GM18873 (cell line): ENCODE measurements at regions not wholly inside any gene's neighbourhood (a gene's known extent, or its start where the extent isn't known, plus 50 kb on each side); places are given as distances from the start of the nearest gene placed in this dataset.
"Not testable (repeated sequence)": the region's sequence is repeated elsewhere in the genome, so short reads cannot be mapped to it uniquely, and the experiment has no call there.

Source experiments
- ATAC-seq: cut with Tn5 transposase; IDR thresholded peaks from one replicate; pipeline ENCODE4 v1.9.1; 2021; ENCODE audit warnings: mild to moderate bottlenecking, moderate library complexity, moderate number of reproducible peaks; ENCODE audit not compliant: unreplicated experiment, low FRiP score

DNA sequence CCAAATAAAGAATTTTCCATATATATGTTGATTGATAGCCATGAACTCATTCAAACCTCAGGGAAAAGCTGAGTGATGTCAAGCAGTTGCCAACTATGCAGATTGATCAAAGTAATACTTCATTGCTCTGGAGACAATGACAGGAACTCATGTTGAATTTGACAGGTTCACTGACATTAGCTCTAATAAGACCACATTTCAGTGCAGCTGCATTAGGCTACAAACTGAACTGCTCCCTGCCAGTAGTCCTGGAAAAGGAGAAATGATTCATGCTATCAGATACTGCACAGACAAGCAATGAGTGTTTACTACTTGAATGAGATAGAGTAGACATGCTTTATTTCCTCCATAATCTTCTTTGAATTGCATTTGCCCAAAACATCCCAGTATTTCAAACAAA, 948.4 kb downstream of the MRPL39 start:
- no peak for ATAC-seq

DNA sequence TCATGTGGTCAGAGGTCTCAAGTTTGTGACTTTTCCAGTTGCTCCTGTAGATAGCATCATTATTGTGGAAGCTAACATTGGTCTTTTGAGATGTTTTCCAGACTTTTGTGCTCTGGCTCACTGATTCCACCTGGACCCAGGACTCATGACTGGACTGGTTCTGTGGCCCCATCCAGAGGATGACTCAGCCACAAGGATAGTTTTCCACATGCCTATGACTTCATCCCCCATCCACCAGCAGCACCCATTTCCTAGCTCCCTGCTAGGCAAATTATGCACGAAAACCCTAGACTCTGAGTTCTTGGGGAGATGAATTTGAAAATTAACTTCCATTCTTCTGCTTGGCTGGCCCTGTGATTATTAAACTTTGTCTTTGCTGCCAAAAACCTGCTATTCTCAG, 949.3 kb downstream of the MRPL39 start:
- no peak for ATAC-seq

DNA sequence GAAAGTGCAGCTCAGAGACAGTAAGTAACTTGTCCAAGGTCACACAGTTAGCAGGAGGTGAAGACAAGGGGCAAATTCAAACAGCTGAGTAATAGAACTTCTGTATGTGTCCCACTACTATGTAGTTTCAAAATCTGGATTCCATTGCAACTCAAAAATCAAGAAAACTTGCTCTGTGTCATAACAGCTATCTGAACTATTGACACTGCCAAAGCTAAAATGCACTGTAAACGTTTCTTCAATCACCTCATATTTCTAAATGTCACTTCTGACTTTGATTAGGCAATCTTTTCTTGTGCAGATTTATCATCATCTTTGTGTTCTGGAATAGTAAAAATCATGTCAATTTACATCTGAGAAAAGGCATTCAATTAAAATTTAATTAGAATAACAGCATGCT, 957.6 kb downstream of the MRPL39 start:
- no peak for ATAC-seq

DNA sequence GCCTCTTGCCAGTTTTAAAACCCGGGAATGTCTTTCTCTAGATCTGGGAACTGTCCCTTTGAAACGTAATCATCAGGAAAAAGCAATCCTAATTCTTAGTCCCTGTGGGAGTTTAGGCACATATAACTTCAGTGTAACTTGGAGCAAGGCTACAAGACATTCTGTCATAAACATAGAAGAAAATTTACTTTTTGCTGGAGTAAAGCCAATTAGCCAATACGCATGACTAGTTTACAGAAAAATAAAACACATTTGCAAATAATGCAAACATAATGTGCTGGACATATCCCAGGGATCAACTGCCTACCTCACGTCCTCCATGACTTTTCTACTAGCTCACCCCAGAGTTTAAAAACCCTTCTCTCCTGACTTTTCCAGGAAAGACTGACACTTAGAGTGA, 970.6 kb downstream of the MRPL39 start:
- no peak for ATAC-seq

DNA sequence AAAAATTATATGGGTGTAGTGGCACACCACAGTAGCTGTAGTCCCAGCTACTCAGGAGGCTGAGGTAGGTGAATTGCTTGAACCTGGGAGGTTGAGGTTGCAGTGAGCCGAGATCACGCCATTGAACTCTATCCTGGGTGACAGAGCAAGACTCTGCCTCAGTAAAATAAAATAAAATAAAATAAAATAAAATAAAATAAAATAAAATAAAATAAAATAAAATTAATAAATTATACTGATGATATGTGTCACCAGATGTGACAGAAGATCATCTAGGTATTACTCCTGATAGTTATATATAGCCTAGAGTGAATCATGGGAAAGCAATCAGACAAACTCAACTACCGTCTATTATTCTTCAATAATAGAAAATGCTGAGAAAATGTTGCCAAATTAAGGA, 972.5 kb downstream of the MRPL39 start:
- ATAC-seq, result no peak

DNA sequence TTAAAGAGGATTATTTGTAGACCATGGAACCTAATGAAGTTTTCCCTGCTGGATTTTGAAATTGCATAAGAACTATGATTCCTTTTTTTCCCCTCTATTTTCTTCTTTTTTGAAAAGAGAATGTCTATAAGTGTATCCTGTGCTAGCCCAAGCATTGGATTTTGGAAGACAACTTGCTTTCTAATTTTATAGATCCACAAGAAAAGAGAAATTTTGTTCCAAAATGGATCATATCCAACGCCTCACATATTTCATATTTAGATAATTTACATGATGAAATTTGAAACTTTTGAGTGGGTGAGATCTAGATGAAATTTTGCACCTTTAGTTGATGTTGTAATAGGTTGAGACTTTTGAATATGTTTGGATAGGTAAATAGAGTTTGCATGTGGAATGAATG, 978.7 kb downstream of the MRPL39 start:
- no peak for ATAC-seq

DNA sequence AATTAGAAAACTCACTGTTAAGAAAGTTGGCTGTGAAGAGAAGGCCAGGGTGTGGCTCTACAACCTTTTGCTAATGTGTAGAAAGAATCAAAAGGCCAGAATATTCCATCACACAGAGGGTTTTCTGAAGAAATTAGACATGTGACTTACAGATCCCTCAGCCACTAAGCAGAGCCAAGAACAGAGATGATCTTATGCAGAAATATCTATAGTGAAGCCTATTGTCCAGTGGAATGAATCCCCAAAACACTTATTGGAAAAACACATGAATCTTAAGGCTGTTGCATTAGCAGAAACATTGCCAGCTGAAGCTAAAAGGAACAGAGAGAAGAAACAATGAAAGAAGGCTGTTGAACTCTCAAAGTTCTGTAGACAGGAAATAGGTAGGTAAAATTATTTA, 979.2 kb downstream of the MRPL39 start:
- no peak for ATAC-seq

DNA sequence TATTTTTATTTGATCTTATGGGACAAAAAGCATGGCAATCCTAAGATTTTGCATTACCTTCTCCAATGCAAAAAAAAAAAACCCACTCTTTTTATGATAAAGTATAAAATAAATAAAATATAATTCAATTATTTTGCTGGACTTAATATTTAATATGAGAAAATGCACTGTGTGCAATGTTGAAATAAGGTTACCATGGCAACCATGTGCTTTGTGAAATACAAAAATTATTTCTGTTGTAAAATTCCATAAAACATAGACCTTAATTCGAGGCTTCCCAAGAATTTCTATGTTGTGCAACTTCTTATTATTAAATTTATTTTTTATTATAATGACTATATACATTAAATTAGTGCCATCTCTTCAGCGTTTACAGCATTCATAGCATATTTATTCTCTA, 989.5 kb downstream of the MRPL39 start:
- ATAC-seq, result no peak

DNA sequence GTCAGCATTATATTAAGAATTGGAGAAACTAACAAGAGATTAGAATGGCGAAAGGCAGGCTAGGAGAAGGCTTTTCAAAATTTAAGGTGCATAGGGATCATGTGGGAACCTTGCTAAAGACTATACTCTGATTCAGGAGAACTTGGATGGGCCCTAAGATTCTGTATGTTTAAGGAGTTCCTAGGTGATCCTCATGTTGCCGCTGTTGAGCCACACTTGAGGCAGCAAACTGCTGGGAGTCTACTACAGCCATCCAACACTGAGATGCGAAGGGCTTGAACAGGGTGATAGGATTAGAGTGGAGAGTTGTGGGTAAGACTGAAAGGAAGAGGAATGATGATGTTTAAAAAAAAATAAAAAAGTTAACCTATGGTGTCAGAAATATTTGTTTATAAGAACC, 1013.2 kb downstream of the MRPL39 start:
- no peak for ATAC-seq

DNA sequence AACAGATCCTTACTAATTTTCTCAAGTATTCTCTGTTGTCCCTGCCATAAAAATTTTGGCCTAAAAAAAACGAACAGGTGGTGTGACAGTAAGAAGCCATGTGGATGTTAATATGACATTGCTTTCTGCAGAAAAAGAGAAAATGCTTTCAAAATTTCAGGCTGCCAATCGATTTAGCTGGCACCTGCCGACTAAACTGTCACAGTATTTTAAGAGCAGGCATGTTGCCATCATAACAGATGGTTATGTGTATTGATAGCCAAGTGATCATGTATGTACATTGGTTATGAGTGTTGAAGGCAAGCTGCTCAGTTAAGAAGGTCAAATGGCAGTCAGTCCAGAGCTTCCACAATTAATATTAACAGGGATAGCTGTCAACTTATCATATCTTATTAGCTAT, 1017.0 kb downstream of the MRPL39 start:
- no peak for ATAC-seq

DNA sequence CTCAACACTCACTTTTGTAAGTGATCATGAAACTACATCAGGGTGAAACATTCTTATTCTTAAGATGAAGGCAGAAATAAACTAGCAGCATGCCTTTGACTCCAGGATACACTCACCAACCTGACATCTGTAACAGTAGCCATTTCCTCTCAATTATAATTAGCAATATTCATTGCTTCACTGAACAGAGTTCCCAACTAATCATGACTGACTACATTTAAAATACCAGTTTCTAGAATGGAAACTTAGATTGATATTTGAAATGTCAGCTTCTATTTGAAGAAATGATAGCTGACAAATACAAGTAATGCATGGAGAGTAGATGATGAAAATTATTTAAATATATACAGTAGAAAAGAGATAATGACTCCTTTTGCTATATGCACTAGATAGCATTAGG, 1023.8 kb downstream of the MRPL39 start:
- ATAC-seq, result no peak

DNA sequence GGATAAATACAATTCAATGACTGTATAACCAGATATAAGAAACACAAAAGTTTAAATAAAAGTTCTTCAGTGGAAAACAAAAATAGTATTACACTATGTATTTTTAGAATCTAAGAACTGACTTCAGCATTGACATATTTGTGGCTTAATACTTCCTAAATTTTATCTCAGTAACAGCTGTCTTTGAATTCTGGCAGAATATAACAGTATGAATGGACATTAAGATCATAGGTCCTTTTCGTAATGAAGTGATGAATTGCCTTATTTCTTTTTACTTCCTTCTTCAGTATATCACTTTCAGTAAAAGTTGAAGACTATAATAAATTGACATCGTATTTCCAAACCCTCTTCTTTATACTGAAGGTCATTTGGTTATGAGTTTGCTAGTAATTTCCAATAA, 1030.0 kb downstream of the MRPL39 start:
- ATAC-seq, result no peak

DNA sequence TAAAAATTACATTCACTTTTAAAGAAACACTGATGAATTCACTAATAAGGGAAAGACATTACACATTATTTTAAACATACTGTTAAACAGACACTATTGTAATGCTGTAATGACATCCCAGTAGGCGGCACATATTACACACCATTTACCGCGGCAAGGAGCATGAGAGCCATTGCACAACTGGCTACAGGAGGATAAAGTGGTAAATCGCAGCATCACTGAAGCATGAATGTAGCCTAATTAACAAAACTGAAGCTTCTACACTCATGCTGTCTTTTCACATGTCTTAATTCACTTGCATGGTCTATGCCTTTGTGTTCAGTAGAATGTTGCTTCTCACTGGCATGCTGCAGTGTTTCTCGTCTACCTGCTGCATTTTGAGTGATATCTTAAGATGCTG, 1046.0 kb downstream of the MRPL39 start:
- no peak for ATAC-seq

DNA sequence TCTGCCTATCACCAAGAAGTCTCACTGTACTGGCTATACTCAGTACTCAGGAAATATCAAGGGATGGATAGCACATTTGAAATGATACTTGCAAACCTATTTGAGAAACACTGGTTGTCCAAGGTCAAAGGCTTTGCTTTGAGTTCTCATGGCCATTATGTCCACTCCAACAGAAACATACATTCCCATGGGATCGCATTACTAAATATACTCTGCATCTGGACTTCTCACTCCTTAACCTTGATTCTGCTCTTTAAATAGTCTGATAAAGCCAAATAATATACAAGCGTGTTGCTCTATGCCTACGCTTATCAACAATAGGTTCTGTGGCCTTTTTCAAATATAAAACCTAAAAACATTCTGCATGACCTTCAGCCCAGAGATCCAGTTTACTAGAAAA, 1054.8 kb downstream of the MRPL39 start:
- ATAC-seq, result no peak

DNA sequence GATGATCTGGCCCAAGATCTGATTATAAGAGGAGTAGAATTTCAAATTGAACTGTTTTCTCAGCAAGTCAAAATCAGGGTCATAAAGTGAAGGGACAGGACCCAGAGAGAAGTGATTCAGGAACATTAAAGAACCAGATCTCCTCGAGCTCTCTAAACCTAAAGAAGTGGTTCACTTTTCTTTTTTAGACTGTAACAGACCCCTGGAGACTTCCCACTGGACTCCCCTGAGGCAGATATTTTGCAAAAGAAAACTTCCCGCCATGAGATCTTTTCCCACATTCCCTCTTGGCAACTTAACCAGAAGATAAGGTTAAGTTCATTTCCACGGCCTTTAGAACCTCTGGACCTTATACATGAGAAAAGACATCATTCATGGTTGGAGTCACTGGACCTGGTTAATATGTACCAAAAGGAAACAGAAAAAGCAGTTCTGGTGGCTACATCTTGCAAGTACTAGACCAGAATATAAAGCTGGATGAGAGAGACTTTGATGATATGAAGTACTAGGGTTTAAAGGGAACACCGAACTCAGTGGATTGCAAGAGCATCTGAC, 1061.4 kb downstream of the MRPL39 start:
- no peak for ATAC-seq

DNA sequence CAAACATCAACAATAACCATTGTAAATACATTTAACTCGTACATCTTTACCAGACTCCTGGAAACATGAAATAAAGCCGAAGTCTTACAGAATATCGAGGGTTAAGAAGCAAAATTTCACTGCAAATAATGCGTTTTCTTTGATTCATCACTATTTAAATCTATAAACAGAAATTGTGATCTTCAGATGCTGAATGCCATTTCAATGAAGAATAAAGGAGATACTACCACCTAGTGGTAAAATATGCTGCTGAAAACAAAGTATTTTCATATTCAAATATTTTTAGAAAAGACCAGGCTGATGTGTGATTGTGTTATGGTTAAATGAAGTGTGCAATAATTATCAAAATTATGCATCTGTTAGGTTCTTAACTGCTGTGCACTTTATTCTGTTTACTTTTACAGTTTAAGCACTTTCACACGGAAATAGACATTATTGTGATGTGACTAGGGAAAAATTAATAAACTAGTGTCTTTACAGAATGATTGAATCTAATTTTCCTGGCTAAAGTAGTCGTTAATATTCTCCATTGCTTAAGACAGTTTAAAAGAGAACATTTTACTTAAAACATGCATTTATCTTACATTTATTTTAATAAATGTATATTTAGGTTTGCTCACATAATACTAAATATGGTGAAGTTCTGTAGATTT, 1093.1 kb downstream of the MRPL39 start:
- no peak for ATAC-seq

DNA sequence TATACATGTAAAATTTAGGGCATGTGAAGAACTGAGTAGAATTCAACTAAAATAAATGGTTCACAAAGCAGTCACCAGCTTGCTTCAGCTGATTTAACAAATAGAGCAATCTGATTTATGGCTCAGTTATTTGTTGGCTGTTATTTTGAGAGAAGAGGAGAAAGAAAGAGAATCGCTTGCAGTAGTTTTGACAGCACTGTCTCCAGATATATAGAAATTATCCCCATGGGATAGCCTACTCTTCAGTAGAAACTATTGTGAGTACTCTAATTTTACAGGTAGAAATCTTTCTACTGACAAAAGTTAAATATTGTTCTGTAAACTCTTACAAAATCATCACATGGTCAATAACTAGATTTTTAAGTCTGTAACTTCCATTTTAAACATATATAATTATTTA, 1098.2 kb downstream of the MRPL39 start:
- no peak for ATAC-seq

DNA sequence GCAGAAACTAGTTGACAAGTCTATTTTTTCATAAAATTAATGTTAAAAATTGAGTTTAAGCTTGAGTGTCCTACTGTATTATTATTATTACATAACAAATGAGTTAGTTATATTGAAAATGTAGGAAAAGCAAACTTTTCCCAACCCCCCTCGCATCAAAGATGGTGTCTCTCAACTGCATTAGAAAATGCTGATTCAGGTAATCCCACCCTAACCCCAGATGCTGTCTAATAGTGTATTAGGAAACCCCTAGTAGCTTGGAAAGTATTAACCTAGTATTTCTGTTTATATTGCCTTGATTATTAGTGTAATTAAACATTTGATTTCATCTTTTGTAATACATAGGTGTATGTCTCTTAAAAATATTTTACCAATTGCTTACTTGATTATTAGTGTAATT, 1120.3 kb downstream of the MRPL39 start:
- ATAC-seq, result no peak

DNA sequence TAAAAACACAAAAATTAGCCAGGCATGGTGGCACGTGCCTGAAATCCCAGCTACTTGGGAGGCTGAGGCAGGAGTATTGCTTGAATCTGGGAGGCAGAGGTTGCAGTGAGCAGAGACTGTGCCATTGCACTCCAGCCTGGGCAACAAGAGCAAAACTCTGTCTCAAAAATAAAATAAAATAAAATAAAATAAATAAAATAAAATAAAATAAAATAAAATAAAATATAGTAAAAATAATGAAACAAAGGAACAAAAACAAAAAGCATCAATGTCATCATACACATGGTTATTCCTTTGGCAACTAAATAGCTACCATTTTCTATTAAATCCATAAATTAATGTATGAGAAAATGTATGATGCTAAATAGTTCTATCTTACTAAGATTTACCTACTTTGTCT, 1123.9 kb downstream of the MRPL39 start:
- not testable (repeated sequence) for ATAC-seq

DNA sequence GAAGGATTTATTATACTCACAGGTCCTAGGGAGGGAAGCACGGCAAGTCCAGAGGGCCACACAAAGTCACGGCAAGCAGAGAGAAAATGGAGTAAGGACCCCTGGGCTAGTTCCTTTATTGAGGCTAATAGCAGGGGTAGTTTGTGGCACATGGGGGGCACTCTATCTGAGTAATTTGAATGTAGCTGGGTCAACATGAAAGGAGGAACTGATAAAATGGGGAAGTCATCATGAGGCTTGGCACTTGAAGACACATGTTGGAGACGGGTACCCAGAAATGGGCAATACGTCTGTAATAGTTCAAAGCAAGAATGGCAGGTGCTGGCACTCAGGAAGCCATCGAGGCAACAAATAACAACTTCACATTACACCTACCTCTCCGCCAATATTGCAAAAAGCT, 1136.4 kb downstream of the MRPL39 start:
- ATAC-seq, result no peak

DNA sequence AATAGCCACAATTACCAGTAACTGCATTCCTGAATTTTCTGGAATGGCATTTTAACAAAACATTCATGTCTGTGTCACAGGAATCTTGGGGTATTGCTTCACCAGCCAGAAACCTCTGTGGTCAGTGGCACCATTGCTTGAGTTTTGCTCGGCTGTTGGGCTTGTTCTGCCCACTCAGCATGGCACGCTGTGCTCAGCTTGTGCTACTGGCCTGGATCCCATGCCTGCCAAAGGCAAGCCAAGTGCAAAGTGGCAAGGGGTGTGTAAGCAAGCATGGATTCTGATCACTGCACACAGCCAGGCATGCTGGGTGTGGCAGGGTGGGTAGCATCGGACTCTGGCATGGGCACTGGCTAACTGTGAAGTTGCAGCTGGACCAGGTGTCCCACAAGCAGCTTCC, 1150.9 kb downstream of the MRPL39 start:
- ATAC-seq, result no peak

DNA sequence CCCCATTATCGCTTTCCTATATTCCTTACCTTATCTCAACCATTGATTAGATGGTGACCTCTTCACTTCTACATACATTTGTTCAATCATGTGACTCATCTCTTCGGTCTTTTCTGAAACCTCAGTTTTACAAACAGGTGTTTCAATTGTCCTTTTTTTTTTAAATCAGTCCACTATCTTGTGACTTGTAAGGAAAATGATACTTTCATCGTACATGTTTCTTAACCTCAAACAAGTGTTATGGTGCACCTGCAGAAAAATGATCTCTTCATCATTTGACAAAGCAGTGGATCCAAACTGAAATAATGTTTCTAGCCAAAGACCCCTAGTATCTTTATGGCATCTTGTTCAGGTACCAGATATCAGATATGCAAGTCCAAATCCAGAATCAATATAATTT, 1157.2 kb downstream of the MRPL39 start:
- no peak for ATAC-seq

DNA sequence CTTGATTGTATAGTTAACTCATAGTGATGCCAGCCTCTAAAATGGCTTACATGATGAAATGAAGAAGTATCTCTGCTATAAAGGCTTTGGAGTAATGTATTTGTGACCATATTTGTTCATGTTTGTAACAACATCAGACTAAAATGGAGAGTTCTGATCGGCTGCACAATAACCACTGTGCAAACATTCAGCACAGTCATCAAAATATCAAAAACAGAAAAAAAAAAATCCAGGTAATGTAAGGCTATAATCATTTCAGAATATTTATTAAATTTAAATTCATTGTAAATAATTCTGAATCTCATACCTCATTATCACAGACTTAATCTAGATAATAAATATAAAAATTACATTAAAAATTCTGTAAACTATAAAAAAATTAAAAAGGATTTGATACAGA, 1161.8 kb downstream of the MRPL39 start:
- ATAC-seq, result no peak
